PFSK-1 (cell line): ENCODE measurements at regions not wholly inside any gene's neighbourhood (a gene's known extent, or its start where the extent isn't known, plus 50 kb on each side); places are given as distances from the start of the nearest gene placed in this dataset.

Source experiments
- POLR2AphosphoS5 ChIP-seq: IDR thresholded peaks from 2 replicates; pipeline ENCODE4 v1.6.1; 2012; ENCODE audit warnings: low read depth, mild to moderate bottlenecking, control low read depth, low read length, moderate library complexity
- REST ChIP-seq, 2 experiments: IDR thresholded peaks; 2 replicates each; pipeline versions ENCODE4 v1.6.1 to v1.8.0; 2011 to 2012; ENCODE audit warnings: low read depth in 2 of 2, low read length in 2 of 2, control low read depth in 1 of 2, inconsistent platforms in 1 of 2, mild to moderate bottlenecking in 1 of 2, moderate library complexity in 1 of 2; ENCODE audit not compliant: insufficient read depth in 1 of 2
- TAF1 ChIP-seq: IDR thresholded peaks from 2 replicates; pipeline ENCODE4 v1.6.1; 2012; ENCODE audit warnings: low read length, control low read depth, borderline replicate concordance; ENCODE audit not compliant: insufficient read depth

- no peak for TF ChIP-seq TAF1
- TF ChIP-seq REST (IDR thresholded peaks at IDR 0.05; ENCODE audit: insufficient read depth in 1 of 2, low read depth in 2 of 2, low read length in 2 of 2) = no peak
- TF ChIP-seq POLR2AphosphoS5 = no peak
Measured at GRCh38 chr5:1946776-1947175, 64.1 kb upstream of the IRX4 start.
